Hindlimb muscle (tissue), 1 donor: ENCODE measurements at regions not wholly inside any gene's neighbourhood (a gene's known extent, or its start where the extent isn't known, plus 50 kb on each side); places are given as distances from the start of the nearest gene placed in this dataset.

Experiments
- DNase-seq: peaks from one replicate; pipeline ENCODE4 v3.0.0-alpha.2; 2013

GRCh38 chr20:7087803-7088202, 320.3 kb downstream of the BMP2 start:
- no peak for DNase-seq

- no peak for DNase-seq
These were observed 322.5 kb downstream of the BMP2 start for GRCh38 chr20:7090001-7090400.

GRCh38 chr20:7090811-7091210, 323.3 kb downstream of the BMP2 start:
- no peak for DNase-seq

GRCh38 chr20:7091655-7092054, 324.2 kb downstream of the BMP2 start:
- no peak for DNase-seq

GRCh38 chr20:7094438-7094997, 327.0 kb downstream of the BMP2 start:
- no peak for DNase-seq

GRCh38 chr20:7106910-7107309, 339.4 kb downstream of the BMP2 start:
- DNase-seq = no peak

- no peak for DNase-seq
These were observed 341.4 kb downstream of the BMP2 start for GRCh38 chr20:7108929-7109328.

- DNase-seq = peak; percentile 5
These were observed 346.3 kb downstream of the BMP2 start for GRCh38 chr20:7113577-7114466.

GRCh38 chr20:7123457-7123856, 356.0 kb downstream of the BMP2 start:
- DNase-seq = no peak

- no peak for DNase-seq
These were observed 356.6 kb downstream of the BMP2 start for GRCh38 chr20:7124120-7124519.

GRCh38 chr20:7136886-7137285, 369.4 kb downstream of the BMP2 start:
- no peak for DNase-seq

- DNase-seq = no peak
These were observed 370.1 kb downstream of the BMP2 start for GRCh38 chr20:7137395-7138151.

- DNase-seq = no peak
These were observed 377.0 kb downstream of the BMP2 start for GRCh38 chr20:7144464-7144863.

- DNase-seq = no peak
These were observed 379.2 kb downstream of the BMP2 start for GRCh38 chr20:7146552-7147219.

- DNase-seq = no peak
These were observed 379.7 kb downstream of the BMP2 start for GRCh38 chr20:7147220-7147601.

GRCh38 chr20:7151676-7152470, 384.4 kb downstream of the BMP2 start:
- no peak for DNase-seq

- no peak for DNase-seq
These were observed 387.8 kb downstream of the BMP2 start for GRCh38 chr20:7155282-7155681.

- no peak for DNase-seq
These were observed 388.3 kb downstream of the BMP2 start for GRCh38 chr20:7155794-7156193.

GRCh38 chr20:7159903-7160302, 392.4 kb downstream of the BMP2 start:
- no peak for DNase-seq

- no peak for DNase-seq
These were observed 394.2 kb downstream of the BMP2 start for GRCh38 chr20:7161690-7162089.

- no peak for DNase-seq
These were observed 404.4 kb downstream of the BMP2 start for GRCh38 chr20:7171911-7172310.

GRCh38 chr20:7174554-7174953, 407.1 kb downstream of the BMP2 start:
- DNase-seq = no peak
